ENCODE measurements at regions not wholly inside any gene's neighbourhood (a gene's known extent, or its start where the extent isn't known, plus 50 kb on each side); places are given as distances from the start of the nearest gene placed in this dataset.
A peak's percentile ranks its signal among the peaks of the same experiment; 100 is the strongest.

GRCh38 chr13:90258129-90258528 is 1089.4 kb upstream of the MIR17HG start:
- H3K9me3 ChIP-seq (ENCODE audit: control insufficient read depth, insufficient read depth, low read depth, low read length) = no peaks in the 10 kb centered on the region
- H3K36me3 ChIP-seq (ENCODE audit: control insufficient read depth in 2 of 2, insufficient read depth in 1 of 2, low read length in 2 of 2) = no peaks in the 10 kb centered on the region
- no peak overlapping the region for H3K27ac ChIP-seq (ENCODE audit: extremely low read depth, low read depth, low read length)
- H3K4me3 ChIP-seq (ENCODE audit: low read depth, low read length) = no peak overlapping the region
- CTCF ChIA-PET = no interaction called here
- 0 out of 2 replicates have a peak, but pooled peaks have one; percentile 27 for TF ChIP-seq TCF7L2 (IDR thresholded peaks at IDR 0.05; ENCODE audit: borderline replicate concordance, low read depth, low read length)
- no peak for TF ChIP-seq ZNF521 (tag by site-specific recombination; IDR thresholded peaks at IDR 0.05)
- TF ChIP-seq ZNF561 (tag by site-specific recombination; IDR thresholded peaks at IDR 0.05; ENCODE audit: borderline replicate concordance) = no peak
- TF ChIP-seq ZXDB (tag by site-specific recombination; IDR thresholded peaks at IDR 0.05) = no peak
- no peak for TF ChIP-seq YY1 (tag by site-specific recombination; IDR thresholded peaks at IDR 0.05)
- TF ChIP-seq ZFHX2 (tag by site-specific recombination; conservative IDR thresholded peaks at IDR 0.05) = no peak
- H3K4me1 ChIP-seq (ENCODE audit: control insufficient read depth, insufficient read depth, low read length) = no peaks in the 10 kb centered on the region
- POLR2A ChIA-PET = no interaction called here

GRCh38 chr13:90261343-90261742 is 1086.1 kb upstream of the MIR17HG start:
- Histone ChIP-seq H3K4me3 (ENCODE audit: low read depth, low read length) (no peak overlapping the region), H3K36me3 (ENCODE audit: control insufficient read depth in 2 of 2, insufficient read depth in 1 of 2, low read length in 2 of 2) (no peaks in the 10 kb centered on the region), H3K27ac (ENCODE audit: extremely low read depth, low read depth, low read length) (no peak overlapping the region), H3K4me1 (ENCODE audit: control insufficient read depth, insufficient read depth, low read length) (no peaks in the 10 kb centered on the region), H3K9me3 (ENCODE audit: control insufficient read depth, insufficient read depth, low read depth, low read length) (no peaks in the 10 kb centered on the region)
- CTCF ChIA-PET = no interaction called here
- POLR2A ChIA-PET = no interaction called here
- TF ChIP-seq ZSCAN23 (tag by site-specific recombination; IDR thresholded peaks at IDR 0.05) (no peak), PRDM1 (tag by site-specific recombination; IDR thresholded peaks at IDR 0.05) (no peak), ZNF529 (tag by site-specific recombination; IDR thresholded peaks at IDR 0.05; ENCODE audit: insufficient replicate concordance) (no peak), ZBTB10 (tag by site-specific recombination; IDR thresholded peaks at IDR 0.05) (no peak), ZNF239 (tag by site-specific recombination; IDR thresholded peaks at IDR 0.05) (no peak), ZNF624 (tag by site-specific recombination; IDR thresholded peaks at IDR 0.05) (no peak), ZEB2 (tag by site-specific recombination; IDR thresholded peaks at IDR 0.05) (no peak), SP3 (tag by site-specific recombination; IDR thresholded peaks at IDR 0.05) (no peak), ZNF558 (tag by site-specific recombination; IDR thresholded peaks at IDR 0.05) (no peak), HOXA7 (CRISPR knock-in tag; IDR thresholded peaks at IDR 0.05; ENCODE audit: borderline replicate concordance) (no peak)

- no peak overlapping the region for H3K4me3 ChIP-seq (ENCODE audit: low read depth, low read length)
- H3K9me3 ChIP-seq (ENCODE audit: control insufficient read depth, insufficient read depth, low read depth, low read length) = no peaks in the 10 kb centered on the region
- POLR2A ChIA-PET = no interaction called here
- CTCF ChIA-PET = no interaction called here
- no peak for TF ChIP-seq ZSCAN5A (tag by site-specific recombination; IDR thresholded peaks at IDR 0.05)
- TF ChIP-seq ZNF223 (tag by site-specific recombination; IDR thresholded peaks at IDR 0.05) = no peak
- no peak for TF ChIP-seq REST (tag by site-specific recombination; IDR thresholded peaks at IDR 0.05)
- no peak for TF ChIP-seq ZNF48 (tag by site-specific recombination; IDR thresholded peaks at IDR 0.05)
- no peak for TF ChIP-seq ZNF391 (tag by site-specific recombination; IDR thresholded peaks at IDR 0.05; ENCODE audit: borderline replicate concordance, low read depth)
- TF ChIP-seq ZBTB1 (tag by site-specific recombination; IDR thresholded peaks at IDR 0.05) = no peak
- TF ChIP-seq ZNF704 (tag by site-specific recombination; IDR thresholded peaks at IDR 0.05) = no peak
- no peak overlapping the region for H3K27ac ChIP-seq (ENCODE audit: extremely low read depth, low read depth, low read length)
- no peaks in the 10 kb centered on the region for H3K4me1 ChIP-seq (ENCODE audit: control insufficient read depth, insufficient read depth, low read length)
- no peaks in the 10 kb centered on the region for H3K36me3 ChIP-seq (ENCODE audit: control insufficient read depth in 2 of 2, insufficient read depth in 1 of 2, low read length in 2 of 2)
These were observed 1077.3 kb upstream of the MIR17HG start for GRCh38 chr13:90270226-90270625.

Data from HEK293 (cell line).